ENCODE measurements at regions not wholly inside any gene's neighbourhood (a gene's known extent, or its start where the extent isn't known, plus 50 kb on each side); places are given as distances from the start of the nearest gene placed in this dataset.

DNA sequence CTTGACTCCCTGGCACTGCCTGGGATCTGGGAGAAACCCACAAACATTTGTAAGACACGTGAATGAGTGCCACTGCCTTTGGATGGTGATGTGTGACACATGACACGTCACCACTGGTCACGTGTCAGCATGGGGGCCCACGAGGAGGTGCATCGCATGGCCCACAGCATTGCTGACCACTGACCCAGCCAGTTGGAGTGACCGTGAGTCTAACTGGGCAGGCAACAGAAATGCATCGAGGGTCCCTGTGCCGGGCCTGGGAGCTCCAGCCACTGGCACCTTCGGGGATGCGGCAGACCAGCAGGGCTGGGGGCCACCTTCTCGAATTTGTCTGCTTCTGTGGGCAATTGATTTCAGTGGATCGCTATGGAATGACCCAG, 121.9 kb upstream of the HDAC4 start:
- no peak for DNase-seq

DNA sequence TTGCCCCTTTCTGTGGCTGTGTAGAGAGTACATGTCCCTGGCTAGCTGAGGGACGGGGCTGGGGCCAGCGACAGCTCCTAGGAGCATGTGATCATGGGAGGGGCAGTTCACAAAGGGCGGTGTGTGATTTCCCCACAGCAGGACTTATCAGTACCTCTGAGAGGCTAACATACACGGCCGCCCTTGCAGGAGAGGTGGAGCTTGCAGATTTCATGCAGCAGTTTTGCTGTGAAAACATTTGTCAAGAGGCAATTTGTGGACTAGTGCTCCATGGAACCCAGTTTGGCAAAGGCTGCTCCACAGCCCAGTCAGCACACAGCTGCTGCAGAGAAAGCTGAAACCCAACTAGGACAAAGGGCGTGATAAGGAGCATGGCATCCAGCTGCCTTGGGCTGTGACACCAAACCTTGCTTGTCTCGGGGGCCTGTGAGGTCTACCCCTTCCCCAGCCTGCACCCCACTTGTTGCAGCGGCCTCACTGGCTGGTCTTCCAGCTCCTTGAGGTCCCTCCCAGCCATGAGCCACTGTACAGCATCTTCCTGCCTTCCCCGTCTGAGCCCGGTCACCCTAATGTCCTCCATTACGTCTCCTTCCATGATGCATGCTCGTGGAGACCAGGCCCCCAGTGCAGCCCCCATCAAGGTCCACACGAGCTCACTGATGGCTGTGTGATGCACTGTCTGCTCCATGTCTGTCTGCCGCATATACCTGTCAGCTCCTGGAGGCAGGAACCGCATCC, 121.4 kb upstream of the HDAC4 start:
- DNase-seq: no peak

DNA sequence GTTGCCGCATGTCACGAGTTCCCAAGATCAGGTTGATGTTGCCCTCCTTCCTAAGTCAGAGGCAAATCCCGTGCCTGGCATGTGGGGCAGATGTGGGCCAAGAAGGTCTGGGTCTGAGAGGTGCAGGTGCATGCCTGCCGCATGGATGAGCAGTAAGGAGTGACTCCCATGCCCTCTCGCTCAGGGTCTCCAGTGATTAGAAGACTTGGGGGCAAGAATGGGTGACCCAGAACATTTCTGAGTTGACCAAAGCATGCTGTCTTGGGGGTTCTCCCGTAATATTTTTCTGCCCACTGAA, 120.6 kb upstream of the HDAC4 start:
- no peak for DNase-seq

DNA sequence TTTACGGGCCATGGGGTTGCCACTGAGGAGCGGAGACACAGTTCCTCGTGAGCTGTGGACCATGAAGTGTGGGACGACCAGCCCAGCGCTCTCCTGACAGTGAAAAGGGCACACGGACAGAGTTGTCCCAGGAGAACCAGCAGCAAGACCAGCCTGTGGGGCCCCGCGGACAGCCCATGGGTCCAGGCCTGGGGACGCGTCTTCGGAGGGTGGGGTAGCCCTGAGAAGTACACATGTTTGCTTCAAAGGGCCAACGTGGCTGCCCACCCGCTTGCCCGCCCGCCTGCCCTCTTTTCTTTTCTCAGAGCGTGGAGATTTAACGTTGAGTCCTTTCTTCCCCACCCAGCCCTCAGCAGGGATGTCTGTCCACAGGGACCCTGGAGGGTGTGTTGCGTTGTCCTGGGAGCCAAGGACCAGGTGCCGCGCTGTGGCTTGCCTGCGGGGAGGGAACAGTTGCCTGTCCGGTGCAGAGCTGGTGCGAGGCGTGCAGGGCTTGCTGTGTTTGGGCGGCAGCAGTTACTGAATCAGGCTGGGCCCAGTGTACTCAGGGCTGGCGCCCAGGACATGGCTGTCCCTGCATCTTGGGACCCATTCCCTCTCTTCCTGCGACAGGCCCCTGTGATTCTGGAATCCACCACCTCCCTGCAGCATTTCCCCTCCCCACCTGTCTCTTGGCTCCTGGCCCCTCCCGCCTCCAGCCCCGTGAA, 120.1 kb upstream of the HDAC4 start:
- no peak for DNase-seq

GRCh38 chr2:239519921-239520585, 119.2 kb upstream of the HDAC4 start:
- DNase-seq: no peak

GRCh38 chr2:239519089-239519920, 118.5 kb upstream of the HDAC4 start:
- DNase-seq: no peak

GRCh38 chr2:239518286-239519088, 117.7 kb upstream of the HDAC4 start:
- no peak for DNase-seq

GRCh38 chr2:239517686-239518085, 116.9 kb upstream of the HDAC4 start:
- no peak for DNase-seq

DNA sequence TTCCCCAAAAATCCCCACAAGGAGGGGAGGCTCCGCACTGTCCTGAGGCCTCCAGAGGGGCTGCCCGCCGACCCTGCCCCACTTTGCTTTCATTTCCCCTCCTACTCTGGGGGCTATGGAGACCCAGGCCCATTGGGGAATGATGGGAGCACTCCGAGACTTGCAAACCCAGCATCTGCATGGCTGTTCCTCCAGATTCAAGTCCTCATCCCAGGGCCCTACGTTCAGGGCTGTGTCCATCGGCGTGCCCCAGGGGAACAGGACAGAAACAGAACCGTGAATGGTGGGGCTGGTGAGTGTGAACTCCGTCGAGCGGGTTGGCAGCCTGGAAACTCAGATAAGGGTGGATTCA, 116.1 kb upstream of the HDAC4 start:
- no peak for DNase-seq

- no peak for DNase-seq
Measured at GRCh38 chr2:239516286-239516953, 115.6 kb upstream of the HDAC4 start.

DNA sequence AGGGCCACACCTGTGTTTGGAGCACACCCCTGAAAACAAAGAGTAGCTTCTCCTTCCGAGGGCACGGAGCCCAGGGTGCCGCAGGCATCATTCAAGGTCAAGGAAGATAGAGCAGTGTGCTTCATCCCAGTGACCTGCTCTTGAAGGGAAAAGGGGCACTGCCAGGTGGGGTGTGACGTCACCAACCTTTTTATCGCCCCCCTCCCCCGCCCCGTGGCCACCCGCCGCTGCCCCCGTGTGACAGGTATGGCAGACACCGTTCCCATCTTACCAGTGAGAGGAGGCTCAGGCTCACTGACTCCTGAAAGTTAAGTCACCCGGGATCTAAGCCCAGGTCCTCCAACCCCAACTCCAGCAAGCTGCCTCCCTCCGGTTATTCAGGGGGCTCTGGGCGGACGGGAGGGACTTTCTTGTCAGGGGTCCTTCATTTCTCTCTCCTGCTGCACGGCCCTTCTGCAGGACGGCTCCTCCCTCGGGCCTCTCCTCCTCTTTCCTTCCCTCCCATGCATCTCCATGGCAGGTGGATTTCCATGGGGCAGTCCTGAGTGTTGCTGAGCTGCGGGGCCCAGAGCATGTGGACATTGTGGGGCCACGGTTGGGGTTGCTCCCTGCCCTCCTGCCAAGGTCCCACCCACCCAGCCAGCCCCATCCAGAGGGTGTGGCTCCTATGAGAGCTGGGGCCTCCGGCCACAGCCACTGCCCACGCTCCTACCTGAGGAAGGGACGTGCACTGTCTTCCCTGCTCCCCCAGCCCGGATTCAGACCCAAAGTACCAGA, 114.1 kb upstream of the HDAC4 start:
- DNase-seq: no peak

DNA sequence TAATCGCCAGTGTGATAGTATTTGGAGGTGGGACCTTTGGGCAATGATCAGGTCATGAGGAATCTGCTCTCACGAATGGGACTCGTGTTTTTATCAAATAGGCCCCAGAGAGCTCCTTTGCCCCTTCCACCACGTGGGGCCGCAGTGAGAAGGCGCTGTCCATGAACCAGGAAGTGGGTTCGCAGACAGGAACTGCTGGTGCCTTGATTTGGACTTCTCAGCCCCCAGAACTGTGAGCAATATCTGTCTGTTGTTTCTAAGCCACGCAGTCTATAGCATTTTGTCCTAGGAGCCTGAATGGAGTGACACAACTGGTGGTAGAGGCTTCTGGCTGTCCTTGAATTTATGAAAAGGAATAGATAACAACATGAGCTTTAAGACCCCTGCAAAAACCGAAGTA, 111.2 kb upstream of the HDAC4 start:
- no peak for DNase-seq

DNA sequence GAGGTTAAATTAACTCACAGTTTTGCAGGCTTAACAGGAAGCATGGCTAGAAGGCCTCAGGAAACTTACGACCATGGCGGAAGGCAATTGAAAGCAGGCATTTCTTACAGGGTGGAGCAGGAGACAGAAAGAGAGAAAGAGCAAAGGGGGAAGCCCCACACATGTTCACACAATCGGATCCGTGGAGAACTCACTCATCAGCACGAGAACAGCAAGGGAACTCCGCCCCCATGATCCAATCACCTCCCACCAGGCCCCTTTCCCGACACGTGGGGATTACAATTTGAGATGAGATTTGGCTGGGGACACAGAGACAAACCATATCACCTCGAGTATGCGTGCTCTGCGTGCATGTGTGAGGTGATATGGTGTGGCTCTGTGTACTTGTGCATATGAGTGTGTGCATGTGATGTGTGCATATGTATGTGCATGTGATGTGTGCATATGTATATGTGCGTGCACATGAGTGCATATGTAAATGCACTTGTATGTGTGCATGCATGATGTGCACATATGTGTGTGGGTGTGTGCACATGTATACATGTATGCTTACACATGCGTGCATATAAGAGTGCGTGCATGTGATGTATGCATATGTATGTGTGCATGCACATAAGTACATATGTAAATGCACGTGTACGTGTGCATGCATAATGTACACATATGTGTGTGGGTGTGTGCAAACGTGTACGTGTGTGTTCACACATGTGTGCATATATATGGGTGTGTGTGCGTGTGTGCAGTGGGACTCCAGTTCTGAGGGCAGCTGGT, 108.7 kb upstream of the HDAC4 start:
- no peak for DNase-seq

GRCh38 chr2:239508261-239508660, 107.4 kb upstream of the HDAC4 start:
- no peak for DNase-seq

GRCh38 chr2:239507576-239508258, 106.9 kb upstream of the HDAC4 start:
- no peak for DNase-seq

DNA sequence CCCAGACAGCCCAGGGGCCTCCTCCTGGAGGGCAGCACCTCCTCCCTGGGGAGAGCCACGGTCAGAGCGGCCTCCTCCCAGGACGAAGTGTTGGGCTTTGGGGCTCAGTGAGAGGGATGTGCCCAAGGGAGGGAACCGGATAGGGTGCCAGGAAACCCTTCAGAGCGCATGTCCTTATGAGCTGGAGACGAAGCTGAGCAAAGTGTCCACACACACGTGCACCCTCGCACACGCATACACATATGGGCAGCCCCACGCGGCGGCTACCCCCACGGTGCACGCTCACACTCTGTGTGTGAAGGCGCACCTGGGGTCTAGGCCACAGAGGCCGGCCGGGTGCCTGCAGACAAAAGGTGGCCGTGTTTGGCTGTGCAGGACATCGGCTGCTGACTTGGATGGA, 106.1 kb upstream of the HDAC4 start:
- no peak for DNase-seq

DNA sequence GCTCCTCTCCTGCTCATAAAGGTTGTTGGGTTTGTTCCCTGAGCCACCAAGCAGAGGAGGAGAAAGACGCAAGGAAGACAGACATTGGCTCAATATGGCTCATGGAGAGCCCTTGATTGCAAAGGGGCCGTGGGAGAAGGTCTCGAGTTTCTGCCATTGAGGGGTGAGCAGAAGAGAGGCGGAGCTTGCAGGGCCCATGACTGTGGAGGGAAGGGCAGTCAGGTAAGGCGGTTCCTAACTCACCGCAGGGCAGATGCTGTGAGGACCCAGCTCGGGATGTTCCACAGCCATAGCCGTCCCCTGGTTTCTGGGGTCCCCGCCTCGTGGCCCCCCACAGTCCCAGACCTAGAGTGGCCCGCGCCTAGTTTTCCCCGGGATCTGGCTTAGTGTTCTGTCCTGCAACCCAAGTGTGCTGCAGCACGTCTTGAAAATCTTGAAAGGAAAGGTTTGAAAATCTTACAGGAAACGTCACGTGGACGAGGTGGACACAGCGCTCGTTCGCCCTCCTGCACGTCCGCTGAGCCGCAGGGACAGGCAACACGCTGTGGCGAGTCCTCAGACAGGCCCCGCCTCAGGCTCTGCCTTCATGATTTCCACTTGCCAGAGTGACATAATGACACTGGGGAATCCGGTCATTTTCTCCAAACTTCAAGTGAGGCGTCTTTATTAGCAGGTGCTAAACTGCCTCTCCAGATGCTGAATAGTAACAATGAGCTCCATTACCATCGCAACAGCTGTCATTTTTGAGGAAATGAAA, 105.5 kb upstream of the HDAC4 start:
- DNase-seq: no peak

- no peak for DNase-seq
Measured at GRCh38 chr2:239504643-239505235, 103.9 kb upstream of the HDAC4 start.

Measured in hippocampal formation (tissue), 2 donors.